SK-N-SH treated with all-trans-retinoic acid at 6 μM for 48 hours (cell line): ENCODE measurements at regions not wholly inside any gene's neighbourhood (a gene's known extent, or its start where the extent isn't known, plus 50 kb on each side); places are given as distances from the start of the nearest gene placed in this dataset.

ENCODE experiments used
- PPARA ChIP-seq: fragments of 250-450 bp; sonication (Bioruptor Pico); IDR thresholded peaks from 2 replicates; pipeline ENCODE4 v1.5.0; 2020; ENCODE audit warnings: mild to moderate bottlenecking, borderline replicate concordance
- TCF4 ChIP-seq: fragments of 250-450 bp; sonication (Bioruptor Pico); IDR thresholded peaks from 2 replicates; pipeline ENCODE4 v1.8.0; 2021; ENCODE audit warnings: mild to moderate bottlenecking, moderate library complexity, borderline replicate concordance
- ZC3H10 ChIP-seq: fragments of 250-450 bp; sonication (Bioruptor Pico); IDR thresholded peaks from 2 replicates; pipeline ENCODE4 v1.5.1; 2021; ENCODE audit warnings: mild to moderate bottlenecking, moderate library complexity

GRCh38 chr15:21267226-21267625 is 173.1 kb downstream of the POTEB3 start:
- TF ChIP-seq ZC3H10 (CRISPR knock-in tag) = no peak
- TF ChIP-seq TCF4 = no peak
- TF ChIP-seq PPARA (CRISPR knock-in tag) = no peak
